GM20431 (cell line): ENCODE measurements at regions not wholly inside any gene's neighbourhood (a gene's known extent, or its start where the extent isn't known, plus 50 kb on each side); places are given as distances from the start of the nearest gene placed in this dataset.

Experiments used
- in situ Hi-C: fragments of 300-500 bp; cut with MseI, MboI; formaldehyde crosslinking; loops from one replicate; pipeline ENCODE4 v1.15.0; 2020; ENCODE audit warnings: low sequenced_read_pairs; ENCODE audit not compliant: unreplicated experiment

- in situ Hi-C loops, result no loop called here
Observed at GRCh38 chr10:4093438-4093837, 308.4 kb upstream of the KLF6 start.

DNA sequence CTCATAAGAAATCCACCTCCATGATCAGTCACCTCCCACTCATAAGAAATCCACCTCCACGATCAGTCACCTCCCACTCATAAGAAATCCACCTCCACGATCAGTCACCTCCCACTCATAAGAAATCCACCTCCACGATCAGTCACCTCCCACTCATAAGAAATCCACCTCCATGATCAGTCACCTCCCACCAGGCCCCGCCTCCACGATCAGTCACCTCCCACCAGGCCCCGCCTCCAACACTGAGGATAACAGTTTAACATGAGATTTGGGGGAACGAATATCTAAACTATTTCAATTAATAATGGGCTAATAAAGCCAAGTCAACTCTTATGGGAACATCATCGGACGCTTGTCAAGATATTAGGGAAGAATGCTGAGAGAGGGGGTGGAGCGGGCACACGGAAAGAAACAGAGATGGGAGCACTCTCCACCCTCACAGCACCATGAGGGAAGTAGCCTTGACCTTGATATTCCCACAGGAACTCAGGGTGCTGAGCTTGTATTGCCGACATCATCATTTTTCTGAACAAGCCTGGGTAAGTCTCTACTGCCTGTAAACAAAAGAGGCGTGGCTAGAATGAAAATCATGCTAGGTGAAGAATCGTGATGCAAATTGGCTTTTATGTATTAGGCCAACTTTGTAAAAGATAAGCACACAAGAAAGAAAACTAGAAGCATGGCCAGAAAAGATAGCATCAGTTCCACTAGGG, 303.5 kb upstream of the KLF6 start:
- in situ Hi-C loops, result no loop called here

- in situ Hi-C loops, result no loop called here
Observed at GRCh38 chr10:4086131-4086898, 301.3 kb upstream of the KLF6 start.

DNA sequence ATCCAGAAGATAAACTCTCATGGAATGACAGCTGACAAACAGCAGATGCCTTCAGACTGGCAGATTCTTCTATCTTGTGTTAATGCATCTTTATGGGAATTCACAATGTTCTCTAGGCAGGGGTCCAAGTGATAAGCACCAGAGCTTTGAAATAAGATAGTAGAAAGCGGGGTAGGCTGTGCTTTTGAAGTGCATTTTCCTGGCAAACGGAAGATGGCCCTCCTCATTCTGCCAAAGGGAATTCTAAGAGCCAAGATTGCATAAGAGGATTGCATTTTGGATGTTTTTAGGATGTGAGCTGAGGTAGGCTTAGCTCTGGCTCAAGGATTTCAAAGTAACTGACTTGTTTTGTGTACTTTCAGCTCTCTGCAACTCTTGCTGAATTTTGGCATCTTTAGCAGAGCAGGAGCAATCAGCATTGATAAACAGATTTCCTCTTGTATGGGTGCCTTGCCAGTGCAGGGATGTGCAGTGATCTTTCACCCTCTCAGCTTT, 298.5 kb upstream of the KLF6 start:
- in situ Hi-C loops, result no loop called here

DNA sequence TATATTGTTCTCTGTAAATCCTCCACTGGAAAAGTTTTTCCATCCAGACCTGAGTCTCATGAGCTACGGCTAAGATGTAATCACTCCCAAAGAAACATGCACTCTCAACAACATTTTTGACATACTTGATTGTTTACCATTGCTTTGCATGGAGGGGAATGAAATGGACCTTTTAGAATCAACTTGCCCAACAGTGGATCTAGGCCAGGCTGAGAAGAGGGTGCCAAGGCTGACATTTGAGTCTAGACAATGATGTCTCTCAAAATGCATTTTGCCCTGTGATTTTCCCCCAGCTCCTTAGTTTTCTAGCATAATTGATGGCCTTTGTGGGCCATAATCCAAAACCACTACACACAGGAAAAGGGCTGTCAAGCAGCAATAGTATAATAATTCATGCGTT, 297.9 kb upstream of the KLF6 start:
- in situ Hi-C loops, result no loop called here

GRCh38 chr10:4081685-4082111, 296.7 kb upstream of the KLF6 start:
- in situ Hi-C loops, result no loop called here

GRCh38 chr10:4080225-4080805, 295.3 kb upstream of the KLF6 start:
- in situ Hi-C loops, result no loop called here

GRCh38 chr10:4079803-4080202, 294.8 kb upstream of the KLF6 start:
- in situ Hi-C loops, result no loop called here

DNA sequence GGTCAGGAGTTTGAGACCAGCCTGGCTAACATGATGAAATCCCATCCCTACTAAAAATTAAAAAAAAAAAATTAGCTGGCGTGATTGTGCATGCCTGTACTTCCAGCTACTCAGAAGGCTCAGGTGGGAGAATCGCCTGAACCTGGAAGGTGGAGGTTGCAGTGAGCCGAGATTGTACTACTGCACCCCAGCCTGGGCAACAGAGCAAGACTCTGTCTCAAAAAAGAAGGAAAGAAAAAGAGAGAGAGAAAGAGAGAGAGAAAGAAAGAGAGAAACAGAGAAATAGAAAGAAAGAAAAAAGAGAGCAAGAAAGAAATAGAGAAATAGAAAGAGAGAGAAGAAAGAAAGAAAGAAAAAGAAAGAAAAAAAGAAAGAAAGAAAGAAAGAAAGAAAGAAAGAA, 292.8 kb upstream of the KLF6 start:
- in situ Hi-C loops, result no loop called here

DNA sequence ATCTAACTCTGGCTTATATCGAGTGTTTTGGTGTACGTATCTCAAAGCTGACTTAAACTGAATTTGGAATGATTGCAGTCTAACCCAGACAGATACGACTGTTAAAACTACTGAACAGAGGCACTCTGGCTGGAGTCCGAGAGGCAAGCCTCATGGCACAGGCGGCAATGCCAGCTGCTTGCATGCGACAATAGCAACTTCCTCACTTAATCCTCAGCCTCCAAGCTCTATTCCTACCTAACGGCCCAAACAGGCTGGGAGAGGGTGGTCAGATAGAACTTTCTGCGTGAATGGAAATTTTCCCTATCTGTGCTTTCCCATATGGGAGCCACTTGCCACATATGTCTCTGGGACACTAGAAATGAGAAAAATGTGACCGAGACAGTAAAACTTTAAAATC, 292.0 kb upstream of the KLF6 start:
- in situ Hi-C loops, result no loop called here

GRCh38 chr10:4075443-4075842, 290.4 kb upstream of the KLF6 start:
- in situ Hi-C loops, result no loop called here

DNA sequence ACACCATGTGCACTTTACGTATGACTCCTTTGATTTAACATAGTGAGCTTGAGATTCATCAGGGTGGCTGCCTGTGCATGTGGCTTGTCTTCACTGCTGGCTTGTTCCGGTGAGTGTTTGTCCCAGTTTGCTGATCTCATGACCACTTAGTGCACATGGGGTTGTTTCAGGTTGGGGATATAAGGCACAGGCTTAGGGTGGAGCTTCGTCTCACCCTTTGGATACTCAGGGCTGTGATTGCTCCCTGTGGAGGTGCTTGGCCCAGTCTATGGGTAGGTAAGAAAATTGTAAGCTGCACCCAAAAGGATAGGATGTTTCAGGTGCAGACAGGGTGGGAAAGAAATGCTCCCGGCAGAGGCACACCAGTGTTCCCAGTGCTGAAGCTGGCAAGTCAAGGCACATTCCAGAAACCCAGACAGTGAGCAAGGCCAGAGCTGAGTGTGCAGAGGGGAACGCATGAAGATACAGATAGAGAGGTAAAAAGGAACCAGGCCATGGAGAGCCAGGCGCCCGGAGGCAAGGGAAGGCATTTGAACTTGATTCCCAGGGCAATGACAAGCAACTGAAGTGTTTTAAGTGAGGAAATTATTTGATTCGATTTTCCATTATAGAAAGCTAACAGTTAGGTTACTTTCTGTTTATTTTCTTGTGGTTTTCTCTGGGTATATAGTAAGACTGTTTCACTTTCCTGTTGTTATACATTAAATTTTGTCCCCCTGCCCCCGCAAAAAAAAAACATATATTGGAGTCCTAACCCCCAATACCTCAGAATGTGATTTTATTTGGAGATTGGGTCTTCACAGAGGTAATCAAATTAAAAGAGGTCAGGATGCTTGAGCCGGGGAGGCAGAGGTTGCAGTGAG, 289.8 kb upstream of the KLF6 start:
- in situ Hi-C loops, result no loop called here

DNA sequence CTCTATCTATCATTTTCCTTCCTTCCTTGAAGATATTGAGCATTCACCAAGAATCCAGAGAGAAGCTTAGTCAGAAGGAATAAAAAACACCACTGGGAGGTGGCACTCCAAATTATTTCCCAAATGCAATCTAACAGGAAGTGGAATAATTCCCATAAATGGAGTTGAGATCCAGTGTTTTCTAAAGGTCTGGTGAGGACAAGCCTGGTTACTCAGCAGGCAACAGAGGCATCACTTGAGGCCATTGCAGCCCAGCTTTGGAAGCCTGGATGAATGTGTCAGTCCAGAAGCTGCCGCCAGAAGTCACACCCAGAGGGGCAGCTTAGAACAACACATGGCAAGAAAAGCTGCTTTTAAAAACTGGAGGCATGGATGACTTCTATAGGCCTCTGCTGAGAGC, 288.9 kb upstream of the KLF6 start:
- in situ Hi-C loops, result no loop called here

GRCh38 chr10:4070921-4071660, 286.1 kb upstream of the KLF6 start:
- in situ Hi-C loops, result no loop called here

- in situ Hi-C loops, result no loop called here
Observed at GRCh38 chr10:4070184-4070583, 285.2 kb upstream of the KLF6 start.

DNA sequence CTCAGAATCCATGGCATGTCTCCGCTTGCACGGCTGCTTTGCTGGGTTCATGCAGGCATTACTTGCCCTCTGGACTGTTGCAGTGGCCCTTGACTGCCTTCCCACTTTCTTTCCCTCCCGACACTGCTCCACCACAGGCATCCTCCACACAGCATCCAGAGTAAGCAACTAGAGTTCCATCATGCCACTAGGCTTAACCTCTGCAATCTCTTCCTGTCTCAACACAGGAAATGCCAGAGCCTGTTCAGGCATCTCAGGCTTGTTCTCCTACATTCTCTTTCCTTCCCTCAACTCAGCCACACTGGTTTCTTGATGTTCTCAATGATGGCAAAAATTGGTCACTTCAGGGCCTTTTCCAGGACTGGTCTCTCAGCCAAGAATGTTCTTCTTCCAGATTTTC, 284.5 kb upstream of the KLF6 start:
- in situ Hi-C loops, result no loop called here

- in situ Hi-C loops, result no loop called here
Observed at GRCh38 chr10:4068629-4069028, 283.6 kb upstream of the KLF6 start.

DNA sequence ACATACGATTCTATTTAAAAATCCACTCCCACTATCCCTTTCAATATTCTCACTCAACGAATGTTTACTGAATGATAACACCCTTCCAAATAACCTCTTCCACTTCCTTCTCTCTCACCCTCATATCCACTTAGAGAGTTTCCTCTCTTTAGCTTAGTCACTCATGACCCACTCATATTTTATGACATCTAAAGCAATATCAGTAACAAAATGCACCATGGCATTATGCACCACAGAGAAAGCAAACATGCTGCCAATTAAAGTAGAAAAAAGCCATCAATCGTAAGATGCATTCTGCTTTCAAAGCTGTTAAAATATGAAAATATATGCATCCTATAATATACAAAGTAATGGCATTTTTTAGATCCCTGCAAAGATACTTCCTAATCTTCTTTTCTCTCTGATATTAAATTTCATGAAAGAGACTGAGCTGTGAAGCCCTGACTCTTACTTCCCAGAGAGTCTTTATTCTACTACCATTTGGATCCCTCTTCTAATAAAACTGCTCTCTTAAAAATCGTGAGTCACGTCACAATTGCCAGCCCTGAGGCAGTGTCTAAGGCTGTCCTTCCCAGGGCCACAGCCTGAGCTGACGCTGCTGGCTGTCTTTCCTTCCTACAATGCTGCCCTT, 283.0 kb upstream of the KLF6 start:
- in situ Hi-C loops, result no loop called here

GRCh38 chr10:4067531-4067930, 282.5 kb upstream of the KLF6 start:
- in situ Hi-C loops, result no loop called here
